Activated CD4-positive, alpha-beta T cell treated with anti-CD3 and anti-CD28 coated beads, Interleukin-10, Interleukin-2, amounts not matched to agents 100 ng/mL and 50 ng/mL, durations not matched to agents 16 hours and 8 hours (primary cell): ENCODE measurements at regions not wholly inside any gene's neighbourhood (a gene's known extent, or its start where the extent isn't known, plus 50 kb on each side); places are given as distances from the start of the nearest gene placed in this dataset.

Experiments used
- DNase-seq: peaks from one replicate; pipeline ENCODE4 v3.0.0-alpha.2; 2020

- no peak for DNase-seq
Observed at GRCh38 chr4:146022541-146022940, 83.9 kb upstream of the ZNF827 start.

- no peak for DNase-seq
Observed at GRCh38 chr4:146018247-146018646, 79.6 kb upstream of the ZNF827 start.

GRCh38 chr4:146004730-146005129, 66.1 kb upstream of the ZNF827 start:
- DNase-seq = no peak

- DNase-seq = no peak
Observed at GRCh38 chr4:145988628-145989027, 50.0 kb upstream of the ZNF827 start.
